ENCODE measurements at regions not wholly inside any gene's neighbourhood (a gene's known extent, or its start where the extent isn't known, plus 50 kb on each side); places are given as distances from the start of the nearest gene placed in this dataset.

DNA sequence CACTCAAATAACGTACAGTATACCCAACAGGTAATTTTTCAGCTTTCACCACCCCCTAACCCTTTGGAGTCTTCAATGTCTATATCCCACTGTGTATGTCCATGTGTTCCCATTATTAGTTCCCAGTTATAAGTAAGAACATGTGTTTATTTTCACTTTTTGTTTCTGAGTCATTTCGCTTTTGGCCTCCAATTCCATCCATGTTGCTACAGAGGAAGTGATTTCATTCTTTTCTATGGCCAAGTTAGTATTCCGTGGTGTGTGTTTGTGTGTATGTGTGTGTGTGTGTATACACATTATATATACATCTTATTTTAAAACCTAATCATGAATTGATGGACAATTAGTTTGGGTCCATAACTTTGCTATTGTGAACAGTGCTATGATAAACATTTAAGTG is 464.4 kb downstream of the CMPK2 start:
- H3K36me3 Mint-ChIP-seq (ENCODE audit: low read depth) = no peaks in the 10 kb centered on the region
- no peak for DNase-seq
- no peaks in the 10 kb centered on the region for H3K27me3 Mint-ChIP-seq (ENCODE audit: low read depth)
- H3K4me1 Mint-ChIP-seq (ENCODE audit: low read depth) = no peaks in the 10 kb centered on the region
- H3K9me3 Mint-ChIP-seq = no peaks in the 10 kb centered on the region
- H3K4me3 Mint-ChIP-seq = no peak overlapping the region
- CTCF ChIA-PET = no interaction called here
- intact Hi-C loops (cut with micrococcal nuclease) = no loop called here
- no peak overlapping the region for H3K27ac Mint-ChIP-seq

DNA sequence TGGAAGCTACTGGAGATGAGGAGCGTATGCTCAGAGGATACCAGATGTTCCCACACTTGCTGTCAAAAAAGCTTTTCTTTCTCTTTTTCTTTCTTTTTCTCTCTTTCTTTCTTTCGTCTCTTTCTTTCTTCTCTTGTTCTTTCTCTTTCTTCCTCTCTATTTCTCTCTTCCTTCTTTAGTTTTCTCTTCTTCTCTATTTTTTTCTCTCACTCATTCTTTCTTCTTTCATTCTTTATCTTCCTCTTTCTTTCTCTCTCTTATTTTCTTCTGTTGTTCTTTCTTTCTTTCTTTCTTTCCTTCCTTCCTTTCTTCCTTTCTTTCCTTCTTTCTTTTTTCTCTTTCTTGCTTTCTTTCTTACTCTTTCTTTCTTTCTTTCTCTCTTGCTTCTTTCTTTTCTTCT is 457.6 kb downstream of the CMPK2 start:
- Mint-ChIP-seq H3K9me3 (no peaks in the 10 kb centered on the region), H3K27ac (no peak overlapping the region), H3K4me3 (no peak overlapping the region), H3K36me3 (ENCODE audit: low read depth) (no peaks in the 10 kb centered on the region), H3K4me1 (ENCODE audit: low read depth) (no peaks in the 10 kb centered on the region), H3K27me3 (ENCODE audit: low read depth) (no peaks in the 10 kb centered on the region)
- intact Hi-C loops (cut with micrococcal nuclease) = no loop called here
- CTCF ChIA-PET = no interaction called here
- no peak for DNase-seq

DNA sequence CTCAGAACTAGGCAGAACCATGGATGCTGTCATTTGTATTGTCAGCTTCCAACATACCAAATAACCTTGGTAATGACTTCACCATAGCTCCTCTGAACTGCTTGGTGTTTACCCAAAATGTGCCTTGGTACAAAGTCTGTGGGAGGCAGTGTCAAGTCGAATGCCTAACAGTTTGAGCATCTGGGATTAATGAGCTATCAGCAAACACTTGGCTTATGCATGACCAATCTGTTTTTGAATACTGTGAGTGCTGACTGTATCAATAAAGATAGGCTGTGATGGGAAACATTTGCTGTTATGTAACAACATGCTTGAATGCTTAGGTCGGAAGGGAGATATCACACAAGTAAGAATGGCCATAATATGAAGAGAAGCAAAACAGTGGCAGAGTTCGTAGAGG is 455.4 kb downstream of the CMPK2 start:
- CTCF ChIA-PET = no interaction called here
- no peaks in the 10 kb centered on the region for H3K9me3 Mint-ChIP-seq
- no peaks in the 10 kb centered on the region for H3K27me3 Mint-ChIP-seq (ENCODE audit: low read depth)
- no peaks in the 10 kb centered on the region for H3K4me1 Mint-ChIP-seq (ENCODE audit: low read depth)
- H3K36me3 Mint-ChIP-seq (ENCODE audit: low read depth) = no peaks in the 10 kb centered on the region
- H3K27ac Mint-ChIP-seq = no peak overlapping the region
- no peak for DNase-seq
- intact Hi-C loops (cut with micrococcal nuclease) = no loop called here
- H3K4me3 Mint-ChIP-seq = no peak overlapping the region

DNA sequence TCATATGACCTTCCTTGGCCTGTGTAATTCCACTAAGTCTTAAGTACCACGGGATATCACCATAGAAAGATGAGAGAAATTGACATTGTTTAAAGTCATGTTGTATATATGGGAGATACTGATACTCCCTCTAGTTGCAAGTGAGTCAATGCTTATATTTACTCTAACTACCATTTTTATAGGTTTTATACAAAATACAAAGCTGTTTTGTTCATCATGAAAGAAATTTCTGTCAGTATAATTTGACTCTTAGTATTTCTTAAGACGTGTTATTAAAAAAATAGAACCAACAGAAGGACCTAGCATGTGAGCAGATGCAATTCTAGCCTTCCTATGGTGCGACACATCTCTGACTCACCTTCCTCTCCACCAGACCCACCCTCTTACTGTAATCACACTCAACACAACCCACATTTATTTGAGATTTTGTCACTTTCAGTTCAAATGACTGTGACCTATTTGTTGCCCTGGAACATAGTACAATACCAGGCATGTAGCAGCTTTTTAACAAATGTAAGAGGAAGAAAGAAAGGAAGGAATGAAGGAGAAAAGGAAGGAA is 453.1 kb downstream of the CMPK2 start:
- Mint-ChIP-seq H3K27me3 (ENCODE audit: low read depth) (no peaks in the 10 kb centered on the region), H3K4me1 (ENCODE audit: low read depth) (no peaks in the 10 kb centered on the region), H3K36me3 (ENCODE audit: low read depth) (no peaks in the 10 kb centered on the region), H3K4me3 (no peak overlapping the region), H3K9me3 (no peaks in the 10 kb centered on the region), H3K27ac (no peak overlapping the region)
- CTCF ChIA-PET = no interaction called here
- intact Hi-C loops (cut with micrococcal nuclease) = no loop called here
- no peak for DNase-seq

DNA sequence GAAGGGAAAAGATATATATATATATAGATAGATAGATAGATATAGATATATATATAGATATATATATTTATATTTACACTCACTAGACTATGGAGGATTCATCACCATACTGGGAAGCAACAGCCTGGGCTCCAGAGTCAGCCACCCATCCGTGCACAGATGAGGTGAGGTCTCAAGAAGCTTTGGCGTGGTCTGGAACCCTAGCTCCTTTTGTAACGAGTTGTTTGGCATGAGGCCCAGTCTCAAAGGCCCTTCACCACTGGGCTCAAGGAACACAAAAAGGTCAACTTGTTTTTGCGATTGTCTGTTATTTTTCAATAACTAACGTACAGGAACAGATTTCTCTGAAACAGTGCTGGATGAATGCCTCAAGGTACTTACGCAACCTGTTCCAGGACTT is 448.7 kb downstream of the CMPK2 start:
- Mint-ChIP-seq H3K36me3 (ENCODE audit: low read depth) (no peaks in the 10 kb centered on the region), H3K27ac (no peak overlapping the region), H3K9me3 (peaks cover 2% of the 10 kb centered on the region), H3K4me3 (no peak overlapping the region), H3K27me3 (ENCODE audit: low read depth) (peaks cover 3% of the 10 kb centered on the region), H3K4me1 (ENCODE audit: low read depth) (no peaks in the 10 kb centered on the region)
- CTCF ChIA-PET = no interaction called here
- intact Hi-C loops (cut with micrococcal nuclease) = no loop called here
- no peak for DNase-seq

DNA sequence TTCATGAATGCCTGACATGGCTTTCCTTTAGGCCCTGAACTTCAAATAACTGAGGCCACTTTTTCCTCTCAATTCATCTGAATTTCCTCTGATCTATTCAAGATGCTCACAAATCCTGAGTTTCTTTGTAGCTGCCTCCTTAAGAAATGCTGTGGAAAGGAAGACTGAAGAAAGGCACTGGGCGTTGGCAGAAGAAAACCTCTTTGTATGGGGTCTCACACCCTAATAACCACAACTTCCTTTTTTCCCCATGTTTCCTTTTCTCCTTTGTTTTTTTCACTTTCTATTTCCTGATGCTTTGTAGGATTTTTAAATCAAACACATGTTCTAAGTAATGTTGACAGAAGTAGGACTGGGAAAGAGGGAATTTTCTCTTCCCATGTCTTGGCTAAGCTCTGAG is 447.4 kb downstream of the CMPK2 start:
- peaks cover 2% of the 10 kb centered on the region for H3K9me3 Mint-ChIP-seq
- no peak for DNase-seq
- no peaks in the 10 kb centered on the region for H3K36me3 Mint-ChIP-seq (ENCODE audit: low read depth)
- H3K27me3 Mint-ChIP-seq (ENCODE audit: low read depth) = peaks cover 3% of the 10 kb centered on the region
- intact Hi-C loops (cut with micrococcal nuclease) = no loop called here
- CTCF ChIA-PET = no interaction called here
- no peak overlapping the region for H3K4me3 Mint-ChIP-seq
- H3K27ac Mint-ChIP-seq = no peak overlapping the region
- no peaks in the 10 kb centered on the region for H3K4me1 Mint-ChIP-seq (ENCODE audit: low read depth)

DNA sequence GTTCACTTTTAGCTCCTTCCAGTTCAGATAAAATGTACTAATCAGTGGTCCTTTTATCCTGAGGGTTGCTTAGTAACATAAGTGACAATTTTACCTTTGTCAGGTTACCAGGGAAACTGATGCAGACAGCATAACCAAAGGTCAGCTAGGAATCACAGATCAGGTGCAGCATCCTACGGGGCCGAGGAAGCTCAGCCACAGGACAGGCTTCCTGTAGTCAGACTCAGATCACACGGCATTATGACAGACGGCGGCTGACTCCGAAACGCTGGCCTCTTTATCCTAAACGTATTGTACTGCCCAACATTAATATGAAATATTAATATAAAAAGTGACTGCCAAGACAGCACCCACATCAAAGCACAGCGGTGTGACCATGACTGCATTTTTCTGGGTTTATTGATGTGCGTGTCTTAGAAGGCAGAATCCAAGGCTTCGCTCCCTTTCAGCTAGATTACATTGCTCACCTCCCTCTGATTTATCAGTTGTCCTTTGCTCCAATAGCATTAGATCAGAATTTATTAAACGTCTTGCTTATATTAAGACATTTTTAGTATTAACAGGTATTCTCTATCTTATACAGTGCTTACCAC is 444.5 kb downstream of the CMPK2 start:
- peaks cover 2% of the 10 kb centered on the region for H3K9me3 Mint-ChIP-seq
- no peak for DNase-seq
- no peak overlapping the region for H3K27ac Mint-ChIP-seq
- peaks cover 5% of the 10 kb centered on the region for H3K27me3 Mint-ChIP-seq (ENCODE audit: low read depth)
- no peaks in the 10 kb centered on the region for H3K36me3 Mint-ChIP-seq (ENCODE audit: low read depth)
- CTCF ChIA-PET = no interaction called here
- H3K4me3 Mint-ChIP-seq = no peak overlapping the region
- intact Hi-C loops (cut with micrococcal nuclease) = no loop called here
- no peaks in the 10 kb centered on the region for H3K4me1 Mint-ChIP-seq (ENCODE audit: low read depth)

DNA sequence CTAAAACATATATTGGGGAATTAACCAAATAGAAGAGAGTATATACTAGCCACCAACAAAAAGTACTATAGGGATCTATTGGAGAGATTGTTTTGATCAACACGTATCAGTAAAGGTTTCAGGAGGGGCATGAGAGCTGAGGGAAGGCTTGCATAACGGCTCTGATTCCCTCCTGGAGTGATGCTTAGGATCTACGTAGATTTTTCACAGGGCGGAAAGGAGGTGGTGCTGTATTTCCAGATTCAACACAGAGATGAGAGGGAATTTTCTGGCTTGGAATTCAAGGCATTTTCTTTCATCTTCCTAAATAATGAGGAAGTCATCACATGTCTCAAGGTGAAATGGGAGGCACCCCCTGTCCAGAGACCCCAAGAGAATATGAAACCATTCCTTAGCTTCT is 443.8 kb downstream of the CMPK2 start:
- intact Hi-C loops (cut with micrococcal nuclease) = no loop called here
- CTCF ChIA-PET = no interaction called here
- Mint-ChIP-seq H3K27me3 (ENCODE audit: low read depth) (peaks cover 5% of the 10 kb centered on the region), H3K36me3 (ENCODE audit: low read depth) (no peaks in the 10 kb centered on the region), H3K27ac (no peak overlapping the region), H3K9me3 (peaks cover 2% of the 10 kb centered on the region), H3K4me1 (ENCODE audit: low read depth) (no peaks in the 10 kb centered on the region), H3K4me3 (no peak overlapping the region)
- DNase-seq = no peak

DNA sequence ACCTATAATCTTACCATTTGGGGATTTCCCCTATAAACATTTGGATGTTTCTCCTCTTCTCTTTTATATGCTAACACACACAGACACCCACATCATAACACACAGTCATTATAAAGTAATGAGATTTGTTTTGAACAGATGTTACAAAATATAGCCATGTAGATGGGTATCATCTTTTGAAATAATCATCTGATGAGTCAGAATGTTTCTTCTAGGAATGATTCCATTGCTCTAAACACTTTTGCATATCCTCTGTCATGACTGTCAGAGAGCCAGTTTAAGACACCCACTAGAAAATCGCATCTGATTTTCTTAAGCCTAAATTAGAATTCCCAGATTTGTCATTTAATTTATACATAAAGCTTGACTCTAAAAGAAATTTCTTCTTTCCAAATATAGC is 442.6 kb downstream of the CMPK2 start:
- intact Hi-C loops (cut with micrococcal nuclease) = no loop called here
- Mint-ChIP-seq H3K27ac (no peak overlapping the region), H3K4me3 (no peak overlapping the region), H3K27me3 (ENCODE audit: low read depth) (peaks cover 5% of the 10 kb centered on the region), H3K36me3 (ENCODE audit: low read depth) (no peaks in the 10 kb centered on the region), H3K9me3 (no peaks in the 10 kb centered on the region), H3K4me1 (ENCODE audit: low read depth) (no peaks in the 10 kb centered on the region)
- CTCF ChIA-PET = no interaction called here
- DNase-seq = no peak

DNA sequence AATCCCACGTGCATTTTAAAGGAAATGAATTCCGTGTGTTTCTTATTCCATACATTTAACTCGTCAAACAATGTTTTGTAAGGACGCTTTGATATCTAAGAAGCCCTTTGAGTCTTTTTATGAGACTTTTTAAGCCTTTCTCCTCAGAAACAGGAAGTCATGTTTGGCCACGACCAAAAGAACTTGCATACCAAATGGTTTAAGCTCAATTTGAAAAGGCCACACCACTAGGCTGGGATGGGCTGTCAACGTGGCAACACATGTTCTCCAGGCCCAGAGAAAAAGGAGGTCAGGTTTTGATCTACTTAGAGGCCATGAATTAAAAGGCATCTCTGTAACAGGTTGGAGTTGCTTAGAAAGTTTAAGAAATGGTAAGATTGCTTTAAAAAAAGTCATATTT is 441.8 kb downstream of the CMPK2 start:
- Mint-ChIP-seq H3K27ac (no peak overlapping the region), H3K4me3 (no peak overlapping the region), H3K27me3 (ENCODE audit: low read depth) (peaks cover 5% of the 10 kb centered on the region), H3K9me3 (no peaks in the 10 kb centered on the region), H3K36me3 (ENCODE audit: low read depth) (no peaks in the 10 kb centered on the region), H3K4me1 (ENCODE audit: low read depth) (no peaks in the 10 kb centered on the region)
- DNase-seq = no peak
- intact Hi-C loops (cut with micrococcal nuclease) = no loop called here
- CTCF ChIA-PET = no interaction called here

DNA sequence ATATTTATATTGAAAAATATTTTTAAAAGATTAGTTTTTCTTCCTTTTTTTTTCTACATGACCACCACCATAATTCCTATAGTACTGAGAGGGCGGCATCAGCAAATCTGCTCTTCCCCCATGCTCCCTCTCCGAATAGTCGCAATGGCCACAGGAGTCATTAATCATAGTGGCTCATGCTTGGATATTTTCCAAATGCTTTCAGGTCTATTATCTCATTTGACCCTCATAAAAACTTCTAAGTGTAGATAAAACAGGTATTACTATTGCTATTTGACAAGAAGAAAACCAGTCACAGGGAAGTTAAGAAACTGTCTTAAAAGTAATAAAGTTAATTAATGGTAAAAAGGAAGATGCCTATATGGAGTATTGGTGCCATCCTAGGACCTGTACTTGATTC is 440.7 kb downstream of the CMPK2 start:
- Mint-ChIP-seq H3K36me3 (ENCODE audit: low read depth) (no peaks in the 10 kb centered on the region), H3K4me1 (ENCODE audit: low read depth) (no peaks in the 10 kb centered on the region), H3K27ac (no peak overlapping the region), H3K9me3 (no peaks in the 10 kb centered on the region), H3K27me3 (ENCODE audit: low read depth) (peaks cover 5% of the 10 kb centered on the region), H3K4me3 (no peak overlapping the region)
- no peak for DNase-seq
- intact Hi-C loops (cut with micrococcal nuclease) = no loop called here
- CTCF ChIA-PET = no interaction called here

DNA sequence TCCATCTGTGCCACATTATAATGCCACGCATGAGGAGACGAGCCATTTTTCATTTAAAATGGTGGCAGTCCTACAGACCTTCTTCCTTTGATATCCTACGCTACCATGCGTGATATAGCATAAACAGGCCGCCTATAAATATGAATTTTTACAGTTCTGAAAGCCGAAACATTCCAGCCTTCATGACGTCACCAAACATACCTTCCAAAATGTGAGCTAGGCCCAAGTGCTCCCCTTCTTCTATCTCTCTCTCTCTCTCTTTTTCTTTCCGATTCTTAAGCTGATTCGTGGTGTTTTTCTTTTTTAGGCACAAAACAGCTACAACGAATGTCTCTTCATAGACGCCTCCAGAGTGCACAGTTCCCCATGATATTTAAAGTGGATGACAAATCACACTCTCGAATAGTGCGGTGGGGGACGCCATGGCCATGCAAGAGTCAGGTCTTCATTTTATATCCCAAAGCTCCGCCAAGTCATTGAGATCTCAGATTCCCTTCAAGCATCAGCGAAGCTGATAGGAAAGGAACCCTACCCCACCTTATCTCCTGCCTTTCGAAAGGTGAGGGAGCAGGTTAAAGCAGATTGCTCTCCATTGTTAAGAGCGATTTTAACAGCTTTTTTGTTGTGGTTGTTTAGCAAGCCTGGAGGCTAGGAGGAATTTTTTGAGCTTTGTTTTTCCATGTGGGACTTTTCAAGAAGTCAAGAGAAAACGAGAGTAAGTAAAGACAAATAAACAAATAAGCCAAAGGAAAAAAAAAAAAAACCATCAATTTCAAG is 436.3 kb downstream of the CMPK2 start:
- Mint-ChIP-seq H3K27ac (no peak overlapping the region), H3K4me3 (no peak overlapping the region), H3K4me1 (ENCODE audit: low read depth) (no peaks in the 10 kb centered on the region), H3K9me3 (peaks cover 4% of the 10 kb centered on the region), H3K27me3 (ENCODE audit: low read depth) (peaks cover 4% of the 10 kb centered on the region), H3K36me3 (ENCODE audit: low read depth) (no peaks in the 10 kb centered on the region)
- DNase-seq = no peak
- CTCF ChIA-PET = no interaction called here
- intact Hi-C loops (cut with micrococcal nuclease) = no loop called here

DNA sequence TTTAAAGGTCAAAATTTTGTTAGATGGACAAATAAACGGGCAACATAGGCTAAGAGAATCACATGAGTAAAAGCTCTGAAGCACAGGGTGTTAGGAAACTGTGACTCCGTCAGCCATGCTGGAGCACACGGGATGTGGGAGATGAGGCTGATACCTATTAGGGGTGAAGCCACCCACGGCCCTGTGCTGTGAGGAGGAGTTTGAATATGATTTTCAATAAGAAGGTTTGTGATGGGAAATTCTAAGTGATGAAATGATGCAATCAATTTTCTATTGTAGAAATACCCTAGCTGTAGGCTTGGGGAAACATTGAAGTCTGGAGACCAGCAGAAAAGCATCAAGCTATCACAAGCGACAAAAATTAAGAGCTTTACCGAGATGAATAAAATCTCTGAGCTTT is 431.3 kb downstream of the CMPK2 start:
- peaks cover 3% of the 10 kb centered on the region for H3K27me3 Mint-ChIP-seq (ENCODE audit: low read depth)
- no peaks in the 10 kb centered on the region for H3K36me3 Mint-ChIP-seq (ENCODE audit: low read depth)
- peaks cover 4% of the 10 kb centered on the region for H3K9me3 Mint-ChIP-seq
- no peak overlapping the region for H3K27ac Mint-ChIP-seq
- intact Hi-C loops (cut with micrococcal nuclease) = no loop called here
- CTCF ChIA-PET = no interaction called here
- DNase-seq = no peak
- no peak overlapping the region for H3K4me3 Mint-ChIP-seq
- no peaks in the 10 kb centered on the region for H3K4me1 Mint-ChIP-seq (ENCODE audit: low read depth)

All from activated naive CD4-positive, alpha-beta T cell treated with anti-CD3 and anti-CD28 coated beads for 36 hours (primary cell).